Iris pigment epithelial cell (primary cell): ENCODE measurements at regions not wholly inside any gene's neighbourhood (a gene's known extent, or its start where the extent isn't known, plus 50 kb on each side); places are given as distances from the start of the nearest gene placed in this dataset.
"Not testable (repeated sequence)": the region's sequence is repeated elsewhere in the genome, so short reads cannot be mapped to it uniquely, and the experiment has no call there.

ENCODE experiments used
- DNase-seq: peaks from one replicate; pipeline ENCODE4 v3.0.0-alpha.2; 2011; ENCODE audit warnings: low read depth

DNA sequence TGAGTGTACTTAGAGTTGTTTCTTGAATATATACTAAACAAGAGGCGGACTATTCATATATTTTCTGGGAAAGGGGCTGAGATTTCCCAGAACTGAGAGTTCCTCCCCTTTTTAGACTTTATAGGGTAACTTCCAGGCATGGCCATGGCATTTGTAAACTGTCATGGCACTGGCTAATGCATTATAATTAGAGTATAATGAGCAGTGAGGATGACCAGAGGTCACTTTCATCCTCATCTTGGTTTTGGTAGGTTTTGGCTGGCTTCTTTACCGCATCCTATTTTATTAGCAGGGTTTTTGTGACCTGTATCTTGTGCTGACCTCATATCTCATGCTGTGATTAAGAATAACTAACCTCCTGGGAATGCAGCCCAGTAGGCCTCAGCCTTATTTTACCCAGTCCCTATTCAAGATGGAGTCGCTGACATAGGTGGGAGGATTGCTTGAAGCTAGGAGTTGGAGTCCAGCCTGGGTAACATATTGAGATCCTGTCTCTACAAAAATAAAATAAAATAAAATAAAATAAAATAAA is 91.4 kb downstream of the MOBP start:
- no peak for DNase-seq

DNA sequence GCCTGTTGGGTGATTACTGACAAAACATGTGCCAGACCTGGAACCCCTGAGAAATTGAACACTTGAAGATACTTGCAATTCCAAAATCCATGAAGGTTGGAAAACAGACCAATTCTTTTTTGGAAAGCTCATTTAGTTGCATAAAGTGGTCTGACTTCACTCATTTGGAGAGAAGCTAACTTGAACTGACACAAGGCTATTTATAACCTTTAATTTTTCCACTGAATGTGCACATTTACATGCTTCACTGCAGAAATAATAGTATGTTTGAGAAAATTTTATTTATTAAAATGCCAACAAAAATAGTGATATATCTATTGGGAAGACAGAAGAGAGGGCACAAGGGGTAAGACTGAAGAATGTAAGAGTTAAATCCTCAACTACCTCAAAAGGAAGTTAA is 92.1 kb downstream of the MOBP start:
- no peak for DNase-seq

GRCh38 chr3:39568508-39568907 is 101.0 kb downstream of the MOBP start:
- no peak for DNase-seq

DNA sequence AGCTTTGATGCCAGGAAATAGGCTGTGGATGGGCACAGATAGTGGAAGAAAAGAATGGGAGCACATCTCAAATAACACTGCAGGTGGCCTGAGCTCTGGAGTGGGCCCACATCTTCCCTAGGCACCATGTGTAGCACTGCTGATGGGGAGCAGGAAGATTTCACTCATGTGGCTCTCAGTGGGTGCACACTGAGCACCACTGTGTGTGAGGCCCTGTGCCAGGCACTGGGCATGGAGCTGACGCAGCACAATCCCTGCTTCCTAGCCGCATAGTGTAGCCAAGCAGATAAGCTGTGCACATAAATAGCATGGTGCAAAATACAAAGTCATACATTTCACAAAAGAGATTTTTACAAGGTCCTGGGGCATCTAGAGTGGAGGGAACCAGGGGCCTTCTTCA is 101.6 kb downstream of the MOBP start:
- DNase-seq: no peak

DNA sequence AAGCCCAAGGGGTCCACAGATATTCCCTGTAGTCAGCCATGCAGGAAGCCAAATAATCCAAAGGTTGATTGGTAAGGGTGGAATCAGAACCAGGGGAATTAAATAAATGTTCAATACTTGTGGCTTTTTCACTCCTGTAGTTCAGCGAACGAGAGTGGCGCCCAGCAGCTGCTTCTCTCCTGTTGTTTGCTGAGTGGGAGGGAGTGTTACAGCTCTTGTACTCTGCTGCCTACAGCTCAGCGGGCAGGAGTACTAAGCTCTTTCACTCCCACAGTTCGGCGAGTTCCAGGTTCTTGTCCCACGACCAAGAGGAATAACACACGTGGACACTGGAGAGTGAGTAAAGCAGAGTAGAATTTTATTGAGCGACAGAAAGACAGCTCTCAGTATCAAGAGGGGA is 105.9 kb downstream of the MOBP start:
- no peak for DNase-seq

GRCh38 chr3:39577541-39577940 is 110.1 kb downstream of the MOBP start:
- no peak for DNase-seq

GRCh38 chr3:39586215-39586614 is 118.7 kb downstream of the MOBP start:
- not testable (repeated sequence) for DNase-seq

DNA sequence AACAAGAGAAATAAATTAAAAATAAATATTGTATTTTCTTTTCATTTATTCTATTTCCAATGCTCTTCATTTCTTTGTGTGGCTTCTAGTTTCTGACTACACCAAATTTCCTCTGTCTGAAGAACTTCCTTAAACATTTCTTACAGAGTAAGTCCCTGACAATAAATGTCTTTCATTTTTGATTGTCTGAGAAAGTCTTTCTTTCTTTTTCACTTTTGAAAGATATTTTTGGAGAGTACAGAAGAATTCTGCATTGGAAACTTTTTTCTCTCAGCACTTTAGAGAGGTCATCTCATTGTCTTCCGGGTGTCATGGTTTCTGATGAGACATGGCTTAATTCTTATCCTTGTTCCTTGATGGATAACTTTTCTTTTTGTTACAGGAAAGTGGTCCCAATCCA is 119.6 kb downstream of the MOBP start:
- DNase-seq: no peak

DNA sequence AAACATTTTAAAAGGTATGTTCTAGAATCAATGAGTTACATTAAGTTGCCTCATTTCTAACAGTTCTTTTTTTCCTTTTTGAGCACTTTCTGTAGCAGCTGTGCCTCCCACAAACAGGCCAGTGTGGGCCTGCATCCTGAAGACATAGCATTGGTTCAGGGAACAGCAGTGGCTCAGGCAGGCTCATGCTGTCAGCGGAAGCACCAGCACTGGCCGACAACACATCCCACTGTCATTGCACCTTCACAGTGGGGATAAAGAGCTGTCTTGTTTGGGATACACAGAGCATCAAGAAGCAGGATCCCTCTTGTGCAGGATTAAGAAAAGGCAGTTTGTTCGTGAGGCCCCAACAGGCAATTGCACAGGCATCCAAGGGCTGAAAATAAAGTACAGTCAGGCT is 123.3 kb downstream of the MOBP start:
- no peak for DNase-seq

DNA sequence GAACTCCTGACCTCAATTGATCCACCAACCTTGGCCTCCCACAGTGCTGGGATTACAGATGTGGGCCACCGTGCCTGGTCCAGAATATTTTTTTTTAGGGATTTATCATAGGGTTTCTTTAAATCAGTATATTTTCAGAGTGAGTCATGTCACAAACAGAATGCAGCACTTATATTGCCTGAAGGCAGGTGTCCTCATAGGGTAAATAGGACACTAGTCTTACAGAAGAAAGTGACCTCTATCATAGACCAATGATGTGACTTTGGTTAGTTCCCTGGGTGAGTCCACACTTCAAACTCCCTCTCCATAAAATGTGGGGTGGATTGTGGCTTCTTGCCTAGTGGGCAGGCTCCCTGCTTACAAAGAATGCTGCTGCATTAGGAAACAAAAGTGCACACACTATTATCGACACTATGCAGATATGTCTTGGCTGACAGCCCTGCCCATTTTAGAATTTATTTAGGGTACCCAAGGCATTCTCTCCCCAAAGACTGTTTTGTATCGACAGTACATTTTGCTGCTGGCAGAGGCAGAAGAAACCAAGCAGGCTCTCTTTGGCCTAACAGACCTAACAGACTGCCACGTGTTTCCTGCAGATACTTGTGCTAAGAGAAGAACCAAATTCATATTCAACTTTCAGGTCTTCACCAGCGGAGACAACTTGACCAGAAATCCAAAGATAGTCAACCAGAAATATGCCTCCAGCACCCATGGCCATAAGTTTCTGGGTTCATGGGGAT is 125.0 kb downstream of the MOBP start:
- DNase-seq: no peak

- no peak for DNase-seq
These were observed 125.9 kb downstream of the MOBP start for GRCh38 chr3:39593341-39593740.

GRCh38 chr3:39601241-39601640 is 133.8 kb downstream of the MOBP start:
- no peak for DNase-seq

- no peak for DNase-seq
These were observed 138.4 kb downstream of the MOBP start for GRCh38 chr3:39605837-39606236.

GRCh38 chr3:39626198-39626597 is 158.7 kb downstream of the MOBP start:
- DNase-seq: no peak

GRCh38 chr3:39631136-39631535 is 163.7 kb downstream of the MOBP start:
- DNase-seq: no peak

DNA sequence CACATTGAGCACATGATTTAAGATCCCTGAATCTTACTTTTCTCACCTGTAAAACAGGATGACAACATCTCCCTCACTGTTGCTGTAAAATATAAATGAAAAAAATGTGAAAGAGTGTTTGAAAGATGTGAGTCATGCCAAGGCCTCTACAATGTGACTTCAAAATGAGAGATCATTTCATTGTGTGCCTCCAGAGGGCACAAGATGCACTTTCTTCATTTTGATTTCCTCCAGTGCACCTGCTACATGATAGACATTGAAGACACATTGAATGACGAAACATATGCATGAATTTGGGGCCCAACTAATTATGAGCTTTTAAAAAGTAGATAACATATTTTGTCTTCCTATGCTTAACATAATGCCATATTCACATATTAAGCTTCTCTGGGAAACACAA is 170.3 kb downstream of the MOBP start:
- DNase-seq: peak; percentile 66

DNA sequence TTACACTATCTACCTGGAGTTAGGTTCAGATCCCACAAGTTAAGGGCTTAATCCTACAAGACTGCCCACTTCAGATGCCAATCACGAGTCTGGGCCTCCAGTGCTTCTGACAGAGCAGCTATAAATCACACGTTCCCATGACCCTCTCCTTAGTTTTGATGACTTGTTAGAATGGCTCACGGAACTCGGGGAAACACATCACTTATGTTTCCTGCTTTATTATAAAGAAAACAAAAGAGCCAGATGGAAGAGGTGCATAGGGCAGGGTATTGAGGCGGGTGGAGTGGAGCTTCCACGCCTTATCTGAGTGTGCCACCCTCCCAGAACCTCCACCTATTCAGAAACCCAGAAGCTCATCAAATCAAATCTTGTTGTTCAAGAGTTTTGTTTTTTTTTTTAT is 170.8 kb downstream of the MOBP start:
- peak; percentile 22 for DNase-seq

GRCh38 chr3:39639344-39640236 is 169.8 kb upstream of the MYRIP start:
- DNase-seq: peak; percentile 98

DNA sequence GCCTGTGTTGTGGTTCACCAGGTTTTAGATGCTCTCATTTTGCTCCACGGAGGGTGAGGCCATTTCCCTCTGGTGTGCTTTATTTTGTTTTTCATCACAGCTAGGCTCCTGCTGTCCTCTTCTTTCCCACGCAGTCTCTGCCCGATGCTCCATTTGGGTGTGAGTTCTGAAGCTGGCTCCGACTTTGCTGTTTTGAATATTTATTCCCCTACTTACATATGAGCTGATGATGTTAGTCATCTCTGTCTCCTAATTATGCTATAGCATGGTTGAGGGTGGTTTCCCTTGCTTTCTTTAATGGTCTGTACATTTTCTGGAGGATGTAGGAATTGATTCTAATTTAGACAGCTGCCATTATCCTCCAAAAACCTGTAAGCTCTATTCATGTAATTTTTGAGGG is 168.1 kb upstream of the MYRIP start:
- no peak for DNase-seq

DNA sequence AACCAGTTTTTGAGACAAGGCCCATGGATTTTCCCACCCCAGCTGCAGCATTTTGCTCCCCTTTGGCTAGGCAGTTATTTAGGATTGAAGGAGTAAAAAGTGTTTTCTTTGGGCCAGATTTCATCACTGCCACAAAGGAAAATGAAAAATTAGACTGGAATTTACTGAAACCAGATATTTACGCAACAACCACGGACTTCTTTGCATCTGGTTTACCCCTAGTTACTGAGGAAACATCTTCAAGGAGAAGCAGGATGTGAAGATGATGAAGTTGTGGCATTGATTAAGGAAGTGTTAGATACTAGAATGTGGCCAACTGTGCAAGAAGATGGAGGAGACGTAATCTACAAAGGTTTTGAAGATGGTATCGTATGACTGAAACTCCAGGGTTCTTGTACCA is 165.2 kb upstream of the MYRIP start:
- peak; percentile 79 for DNase-seq

- DNase-seq: not testable (repeated sequence)
These were observed 158.2 kb upstream of the MYRIP start for GRCh38 chr3:39651256-39651655.

DNA sequence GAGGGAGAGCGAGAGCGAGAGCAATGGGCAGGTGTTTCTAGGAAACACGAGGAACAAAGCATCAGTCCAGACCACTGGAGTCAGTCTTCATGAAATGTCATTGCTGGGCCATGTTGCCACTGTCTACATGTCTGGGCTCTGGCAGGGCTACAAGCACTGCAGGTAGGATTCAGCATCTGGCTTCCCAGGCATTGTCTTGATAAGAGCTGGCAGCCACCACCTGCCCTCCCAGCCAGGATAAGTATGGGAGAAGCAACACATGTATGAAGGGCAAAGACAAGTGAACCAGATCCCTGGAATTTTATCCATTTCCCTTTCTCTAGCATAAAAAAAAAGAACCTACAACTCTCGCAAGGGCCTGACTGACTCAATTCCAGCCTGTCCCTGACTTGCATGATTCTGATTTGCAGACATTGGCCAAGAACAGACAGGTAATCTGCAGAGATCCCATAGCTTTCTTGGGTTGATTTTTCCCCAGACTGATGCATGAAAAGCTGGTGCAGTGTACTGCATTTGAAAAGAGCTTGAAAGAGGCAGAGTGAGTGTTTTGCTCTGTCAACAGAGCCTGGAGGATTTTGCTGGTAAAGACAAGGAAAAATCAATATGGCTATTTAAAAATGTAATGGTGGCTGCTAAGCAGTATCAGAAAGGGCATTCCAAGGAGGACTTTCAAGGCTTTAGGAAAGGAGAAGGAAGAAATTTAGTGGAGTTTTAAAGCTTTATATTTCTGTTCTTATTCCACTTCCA is 157.2 kb upstream of the MYRIP start:
- DNase-seq: no peak
